HS-27A (cell line): ENCODE measurements at regions not wholly inside any gene's neighbourhood (a gene's known extent, or its start where the extent isn't known, plus 50 kb on each side); places are given as distances from the start of the nearest gene placed in this dataset.

Experiments used
- DNase-seq: peaks from one replicate; pipeline ENCODE4 v3.0.0-alpha.2; 2012; ENCODE audit warnings: low read depth, missing footprints

DNA sequence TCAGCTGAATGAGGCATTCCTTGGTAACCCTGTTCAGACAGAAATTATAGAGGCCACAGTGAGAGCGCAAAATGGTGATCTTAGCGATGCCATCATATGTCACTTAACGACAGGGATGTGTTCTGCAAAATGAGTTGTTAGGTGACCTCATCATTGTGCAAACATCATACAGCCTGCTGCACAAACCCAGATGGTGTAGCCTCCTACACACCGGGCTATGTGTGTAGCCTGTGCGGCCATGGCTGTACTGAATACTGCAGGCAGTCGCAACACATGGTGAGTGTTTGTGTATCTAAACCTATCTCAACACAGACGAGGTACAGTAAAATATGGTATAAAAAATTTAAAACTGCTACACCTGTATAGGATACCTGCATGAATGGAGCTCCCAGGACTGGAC lies 234.1 kb upstream of the PMEPA1 start:
- no peak for DNase-seq

DNA sequence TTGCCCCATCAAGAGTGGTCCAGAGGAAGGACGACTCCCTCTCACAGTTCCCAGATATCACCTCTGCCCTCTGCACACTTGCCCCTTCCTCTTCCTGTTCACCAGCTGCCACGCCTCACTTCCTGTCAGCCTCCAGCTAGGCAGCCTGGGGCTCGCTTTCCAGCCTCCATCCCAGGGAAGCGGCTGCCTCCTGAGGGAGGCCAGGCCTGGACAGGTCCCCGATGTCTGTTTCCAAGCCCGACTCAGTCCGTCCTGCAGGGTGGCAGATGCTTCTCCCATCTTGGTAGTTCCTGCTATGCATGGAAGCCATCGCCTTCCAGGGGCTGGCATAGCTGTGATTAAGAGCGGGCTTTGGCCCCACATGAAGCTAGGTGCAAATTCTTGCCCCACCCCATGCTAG lies 233.5 kb upstream of the PMEPA1 start:
- DNase-seq = no peak

DNA sequence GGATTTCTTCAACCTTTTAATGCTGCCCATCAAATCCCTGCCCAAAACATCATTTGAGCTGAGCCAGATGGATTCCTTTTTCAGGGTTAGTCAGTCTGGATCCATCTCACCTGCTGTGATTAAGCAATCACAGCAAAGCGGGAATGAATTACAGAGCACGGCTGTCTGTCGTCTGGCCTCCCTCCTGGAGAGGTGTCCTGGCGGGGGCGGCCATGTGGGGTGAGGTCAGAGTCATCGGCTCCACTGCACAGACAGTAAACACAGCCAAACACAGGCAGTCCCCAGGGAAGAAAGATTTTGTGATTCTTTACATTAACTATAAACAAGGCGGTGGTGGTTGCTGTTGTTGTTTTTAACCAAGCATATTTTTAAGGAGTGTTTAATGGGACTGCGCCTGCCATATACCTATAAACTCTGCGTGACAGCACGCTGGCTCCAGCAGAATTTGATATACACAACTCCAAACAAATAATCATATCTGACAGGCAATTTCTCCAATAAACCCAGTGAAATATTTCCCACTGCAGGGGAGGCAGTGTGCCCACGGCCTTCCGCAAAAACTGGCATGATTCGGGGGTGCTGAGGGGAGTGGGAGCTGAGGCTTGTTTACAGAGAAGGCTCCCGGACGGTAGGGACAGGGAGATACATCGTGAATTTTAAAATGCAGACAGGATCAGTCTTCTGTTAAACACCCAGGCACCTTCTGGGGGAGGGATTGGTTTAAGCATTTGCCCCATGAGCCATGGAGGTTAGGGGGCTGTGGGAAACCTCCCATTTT lies 232.0 kb upstream of the PMEPA1 start:
- DNase-seq = no peak

DNA sequence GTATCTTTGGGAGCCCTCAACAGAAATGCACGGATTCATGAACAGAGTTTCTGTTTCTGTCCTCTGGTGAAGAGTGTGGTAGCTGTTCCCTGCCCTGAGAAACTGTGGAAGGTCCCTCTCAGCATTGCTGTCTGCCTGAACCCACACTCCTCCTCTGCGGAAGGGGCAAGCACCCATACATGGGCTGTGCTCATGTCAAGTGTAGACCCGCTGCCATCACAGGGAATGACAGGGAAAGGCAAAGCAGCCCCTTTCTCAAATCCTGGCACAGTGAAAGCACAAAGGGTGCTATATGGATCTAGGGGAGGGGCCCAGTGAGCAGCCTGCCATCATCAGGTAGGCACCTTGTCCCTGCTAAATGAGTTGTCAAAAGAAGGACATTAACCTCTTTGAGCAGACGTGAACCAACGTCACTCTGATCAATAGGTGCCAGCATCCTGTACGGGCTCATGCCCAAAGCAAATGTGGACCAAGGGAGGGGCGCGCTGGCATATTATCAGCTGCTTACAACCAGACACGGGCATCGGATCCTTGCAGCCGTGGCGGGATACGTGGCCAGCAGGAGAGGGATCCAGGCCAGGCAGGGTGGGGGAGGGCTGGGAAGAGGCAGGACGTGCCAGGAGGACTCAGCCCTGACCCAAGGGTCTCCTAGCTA lies 231.2 kb upstream of the PMEPA1 start:
- DNase-seq = no peak

DNA sequence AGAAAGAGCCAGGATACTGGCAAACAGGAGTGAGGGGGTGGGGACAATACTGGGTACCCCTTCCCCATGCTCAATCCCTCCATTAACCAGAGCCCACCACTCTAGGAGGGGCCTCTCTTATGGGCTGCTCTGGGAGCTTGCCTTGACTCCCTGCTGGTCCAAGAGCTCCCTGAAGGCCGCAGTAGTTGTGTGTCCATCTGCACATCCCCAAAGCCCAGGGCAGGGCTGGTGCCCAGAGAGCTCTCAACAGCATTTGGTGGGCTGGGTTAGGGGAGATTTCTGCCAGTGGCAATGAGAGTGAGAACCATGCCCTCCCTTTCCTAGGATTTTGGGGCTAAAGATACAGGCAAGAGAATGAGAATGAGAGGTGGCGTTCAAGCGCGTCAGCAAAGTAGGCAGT lies 230.6 kb upstream of the PMEPA1 start:
- DNase-seq = no peak

DNA sequence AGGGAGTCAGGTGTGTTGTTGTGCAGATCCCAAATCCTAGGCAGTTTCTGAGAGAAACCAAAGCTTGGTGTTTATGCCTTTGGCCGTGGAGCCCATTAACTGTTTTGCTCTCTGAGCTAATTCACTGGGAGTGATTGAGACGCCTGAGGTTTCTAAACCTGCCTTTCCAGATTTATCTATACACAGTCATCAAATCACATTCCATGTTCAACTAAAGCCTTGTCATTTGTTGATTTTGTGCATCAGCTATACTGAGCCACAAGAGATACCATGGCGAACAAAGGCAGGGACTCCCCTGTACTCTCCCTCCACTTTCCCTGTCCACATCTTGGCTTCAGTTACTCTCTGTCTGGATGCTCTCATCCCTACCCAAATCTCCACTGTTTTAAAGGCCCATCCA lies 229.7 kb upstream of the PMEPA1 start:
- DNase-seq = no peak

DNA sequence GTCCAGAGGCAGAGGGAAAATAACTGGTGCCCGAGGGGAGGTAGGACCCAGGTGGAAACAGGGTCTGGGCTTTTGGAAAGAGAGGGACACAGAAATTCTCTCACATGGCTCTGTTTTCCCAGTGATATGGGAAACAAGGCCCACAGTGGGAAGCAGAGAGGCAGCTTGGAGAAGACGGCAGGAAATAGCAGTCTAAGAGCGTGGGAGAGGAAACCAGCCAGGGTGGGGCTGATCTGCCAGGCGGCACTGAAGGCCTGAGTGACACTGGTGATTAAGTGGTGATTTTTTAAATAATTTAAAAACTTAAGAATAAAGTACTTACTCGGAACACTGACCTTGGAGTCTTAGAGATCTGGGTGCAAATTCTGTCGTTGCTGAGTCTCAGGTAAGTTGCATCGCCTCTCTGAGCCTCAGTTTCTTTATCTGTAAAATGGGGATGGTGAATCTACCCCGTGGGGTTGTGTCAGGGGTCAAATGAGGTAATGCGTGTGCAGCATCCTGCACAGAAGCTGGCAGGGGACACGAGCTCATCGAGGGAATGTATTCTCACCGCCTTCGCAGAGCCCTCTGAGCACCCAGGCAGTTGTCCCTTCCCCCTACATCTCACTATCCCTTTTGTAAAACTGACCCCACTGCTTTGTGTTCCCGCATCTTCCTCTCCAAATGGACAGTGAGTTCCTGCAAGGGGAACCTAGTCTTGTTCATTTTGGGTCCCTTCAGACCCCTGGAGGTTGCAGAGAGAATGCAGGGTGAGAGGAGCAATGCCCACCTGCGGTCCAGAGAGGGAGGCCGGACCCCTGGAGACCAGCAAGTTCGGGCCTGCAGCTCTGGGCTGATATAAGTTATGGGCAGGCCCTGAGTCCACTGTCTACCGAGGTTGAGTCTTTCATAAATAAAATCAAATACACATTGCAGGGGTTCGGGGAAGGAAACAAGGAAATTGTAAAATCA lies 228.6 kb upstream of the PMEPA1 start:
- no peak for DNase-seq

DNA sequence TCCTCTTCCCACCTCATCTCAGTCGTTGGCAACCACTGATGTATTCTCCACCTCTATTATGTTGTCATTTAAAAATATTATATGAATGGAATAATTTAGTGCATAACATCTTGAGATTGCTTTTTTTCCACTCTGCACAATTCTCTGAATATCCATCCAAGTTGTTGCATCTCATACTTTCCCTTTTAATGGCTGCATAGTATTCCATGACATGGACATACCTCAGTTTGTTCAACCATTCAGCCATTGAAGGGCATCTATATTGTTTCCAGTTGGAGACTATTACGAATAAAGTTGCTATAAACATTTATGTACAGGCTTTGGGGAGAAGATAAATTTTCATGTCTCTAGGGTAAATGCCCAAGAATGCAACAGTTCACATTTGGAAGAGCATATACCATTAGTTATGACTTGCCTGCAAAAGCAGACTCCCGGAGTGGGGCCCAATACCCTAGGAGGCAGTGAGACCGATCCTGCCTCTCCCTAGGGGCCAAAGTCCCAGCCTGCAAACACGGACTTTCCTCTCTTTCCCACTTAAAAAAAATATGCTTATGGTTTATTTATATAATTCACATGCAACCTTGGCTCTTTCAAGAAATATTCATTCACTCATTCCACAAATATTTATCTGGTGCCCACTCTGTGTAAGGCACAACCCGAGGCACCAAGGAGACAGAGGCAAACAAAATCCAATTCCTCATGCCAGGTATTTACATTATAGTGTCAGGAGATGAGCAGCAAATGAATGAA lies 227.0 kb upstream of the PMEPA1 start:
- no peak for DNase-seq

DNA sequence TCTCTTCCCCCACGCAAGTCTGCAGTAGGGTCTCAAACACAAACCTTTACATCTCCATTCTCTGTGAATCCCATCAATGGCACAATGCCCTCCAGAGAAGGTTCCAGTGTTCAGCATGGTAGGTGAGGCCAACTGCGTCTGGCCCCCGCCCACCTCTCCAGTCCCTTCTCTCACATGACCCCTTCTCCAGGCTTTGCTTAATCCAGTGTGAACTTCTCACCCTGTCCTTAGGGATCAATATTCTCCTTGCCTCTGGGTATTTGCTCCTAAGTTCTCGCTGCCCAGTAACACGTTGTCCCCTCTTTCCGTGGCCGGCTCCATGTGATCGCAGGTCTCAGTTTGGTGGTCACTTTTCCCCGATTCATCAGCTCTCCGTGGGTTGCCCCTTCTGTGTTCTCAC lies 225.1 kb upstream of the PMEPA1 start:
- DNase-seq = no peak

DNA sequence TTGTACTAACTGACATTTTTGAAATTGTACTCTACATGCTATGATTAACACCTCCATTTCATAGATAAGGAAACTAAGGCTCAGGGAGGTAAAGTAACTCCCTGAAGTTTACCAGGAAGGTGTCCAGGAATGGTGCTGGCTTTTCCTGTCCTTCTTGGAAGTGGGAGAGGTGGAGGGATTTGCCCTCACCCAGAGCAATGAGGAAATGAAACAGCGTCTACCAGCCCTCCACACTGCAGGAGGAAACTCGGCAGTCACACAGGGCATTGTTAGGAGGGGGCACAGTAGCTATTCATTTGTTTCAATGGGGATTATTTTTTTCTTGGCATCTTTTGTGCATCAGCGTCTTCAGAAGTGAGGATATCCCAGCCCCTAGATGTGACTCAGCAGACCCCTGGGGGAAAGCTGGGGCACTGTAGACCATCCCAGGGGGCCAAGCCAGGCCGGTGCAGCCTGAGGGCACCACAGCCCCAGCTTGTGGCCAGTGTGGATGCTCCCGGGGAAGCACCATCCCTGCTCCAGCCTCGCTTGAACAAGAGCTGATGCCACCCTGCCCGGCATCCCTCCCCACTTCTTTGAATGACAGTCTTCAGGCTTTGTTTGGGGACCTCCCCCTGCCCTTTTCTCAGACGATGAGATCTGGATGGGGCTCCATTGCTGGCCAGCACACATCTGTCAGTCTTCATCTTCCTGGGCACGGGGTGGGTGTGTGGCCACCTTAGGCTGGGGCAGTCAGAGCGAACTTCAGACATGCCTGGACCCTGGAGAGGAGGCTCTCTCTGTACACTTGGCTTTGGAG lies 224.4 kb upstream of the PMEPA1 start:
- no peak for DNase-seq

DNA sequence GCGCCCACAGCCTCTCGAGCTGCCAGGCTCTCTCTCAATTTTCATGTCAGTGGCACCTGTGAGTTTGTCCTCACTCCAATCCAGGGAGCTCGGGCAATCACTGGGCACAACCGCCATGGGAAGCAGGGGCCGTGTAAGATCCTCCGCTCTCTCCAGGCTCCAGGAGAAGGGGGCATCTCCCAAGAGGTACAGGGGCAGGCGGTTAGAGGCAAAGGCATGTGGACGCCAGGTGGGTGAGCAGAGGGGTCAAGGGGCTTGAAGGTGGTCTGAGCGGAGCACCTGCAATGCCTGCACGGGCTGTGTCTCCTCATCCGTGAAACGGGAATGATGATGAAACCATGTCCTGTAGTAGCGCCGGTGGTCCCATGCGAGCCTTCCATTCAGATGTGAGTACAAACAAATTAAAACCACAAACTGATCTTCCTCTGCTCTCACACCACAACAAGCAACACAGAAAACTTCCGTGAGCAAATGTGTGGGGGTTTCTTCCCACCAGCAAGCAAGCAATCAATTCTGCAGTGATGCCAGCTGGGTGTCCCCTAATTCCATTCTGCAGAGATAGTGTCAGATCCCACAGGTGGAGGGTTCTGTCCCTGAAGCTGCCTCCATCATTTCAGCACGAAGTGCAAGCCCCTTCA lies 222.5 kb upstream of the PMEPA1 start:
- no peak for DNase-seq

DNA sequence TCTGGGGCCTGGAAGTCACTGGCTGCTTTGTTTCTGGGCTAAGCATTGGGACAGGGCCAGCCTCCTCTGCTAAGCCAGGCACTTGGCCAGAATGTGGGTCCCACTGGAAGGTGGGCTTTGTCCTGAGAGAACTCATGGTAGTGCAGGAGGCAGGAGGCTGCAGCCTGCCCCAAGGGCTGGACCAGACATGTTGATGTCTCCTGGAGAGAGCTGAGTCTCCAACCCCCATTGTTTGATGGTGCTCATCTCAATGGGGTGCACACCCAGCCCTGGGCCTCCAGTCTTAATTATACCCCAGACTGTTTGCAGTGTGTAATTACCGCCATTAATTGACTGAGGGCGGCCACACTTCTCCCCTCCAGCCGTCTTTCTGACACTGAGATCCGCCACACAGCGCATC lies 220.5 kb upstream of the PMEPA1 start:
- no peak for DNase-seq

DNA sequence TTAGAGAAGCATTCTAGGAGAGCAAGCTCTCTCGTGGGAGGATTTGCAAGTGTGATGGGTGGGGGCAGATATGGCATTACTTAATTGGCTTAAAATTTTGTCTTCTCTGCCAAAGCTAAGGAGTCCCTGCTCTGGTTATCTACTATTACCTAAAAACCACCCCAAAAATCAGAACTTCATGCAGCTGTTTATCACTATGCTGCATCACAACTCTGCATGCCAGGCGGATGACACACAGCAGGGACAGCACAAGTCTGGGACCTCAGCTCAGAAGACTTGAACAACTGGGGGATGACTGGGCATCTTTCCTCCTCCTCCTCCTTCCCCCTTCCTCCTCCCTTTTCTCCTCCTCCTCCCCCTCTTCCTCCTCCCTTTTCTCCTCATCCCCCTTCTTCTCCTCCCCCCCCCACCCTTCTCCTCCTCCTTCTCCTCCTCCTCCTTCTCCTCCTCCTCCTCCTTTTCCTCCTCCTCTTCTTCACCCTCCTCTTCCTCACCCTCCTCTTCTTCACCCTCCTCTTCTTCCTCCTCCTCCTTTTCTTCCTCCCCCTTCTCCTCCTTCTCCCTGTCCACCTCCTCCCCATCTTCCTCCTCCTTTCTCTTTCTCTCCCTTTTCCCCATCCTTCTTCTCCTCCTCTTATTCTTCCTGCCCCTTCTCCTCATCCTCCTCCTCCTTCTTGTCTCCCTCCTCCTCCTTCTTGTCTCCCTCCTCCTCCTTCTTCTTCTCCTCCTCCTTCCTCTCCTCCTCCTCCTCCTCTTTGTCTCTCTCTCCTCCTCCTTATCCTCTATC lies 218.6 kb upstream of the PMEPA1 start:
- DNase-seq = no peak

DNA sequence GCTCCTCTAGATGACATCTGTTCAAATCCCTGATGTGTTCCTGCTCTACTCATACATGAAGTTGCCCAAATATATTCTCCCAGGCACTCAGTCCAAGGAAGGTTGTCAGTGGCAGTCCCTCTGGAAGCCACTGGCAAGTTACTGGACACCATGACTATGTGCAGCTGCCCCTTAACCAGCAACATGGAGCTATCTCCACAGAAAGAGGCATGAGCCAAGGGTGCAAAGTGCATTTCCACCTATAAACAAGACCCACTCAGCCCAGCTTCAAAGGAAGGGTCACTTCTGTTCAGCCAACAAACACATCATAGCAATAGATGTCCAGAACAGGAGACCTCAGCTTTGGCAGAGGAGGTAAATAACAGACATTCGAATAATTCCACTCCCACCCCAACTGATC lies 217.6 kb upstream of the PMEPA1 start:
- DNase-seq = no peak

DNA sequence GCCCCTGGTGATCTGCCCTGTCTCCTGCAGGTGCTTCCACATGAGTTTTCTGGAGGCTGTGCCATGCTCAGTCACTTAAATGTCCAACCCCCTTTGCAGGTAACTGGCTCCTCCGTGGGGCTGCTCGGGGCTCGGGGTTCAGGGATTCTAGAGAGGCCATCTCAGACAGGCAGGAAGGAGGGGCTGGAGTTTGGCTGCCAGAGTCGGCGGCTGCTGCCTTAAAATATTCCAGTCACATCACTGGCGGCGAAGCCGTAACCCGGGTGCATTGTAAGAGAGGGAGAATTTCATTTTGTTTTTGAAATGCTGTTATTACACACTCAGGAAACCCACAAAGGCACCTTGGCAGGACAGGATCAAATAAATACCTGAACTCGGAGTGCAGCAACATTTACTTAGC lies 212.9 kb upstream of the PMEPA1 start:
- no peak for DNase-seq

DNA sequence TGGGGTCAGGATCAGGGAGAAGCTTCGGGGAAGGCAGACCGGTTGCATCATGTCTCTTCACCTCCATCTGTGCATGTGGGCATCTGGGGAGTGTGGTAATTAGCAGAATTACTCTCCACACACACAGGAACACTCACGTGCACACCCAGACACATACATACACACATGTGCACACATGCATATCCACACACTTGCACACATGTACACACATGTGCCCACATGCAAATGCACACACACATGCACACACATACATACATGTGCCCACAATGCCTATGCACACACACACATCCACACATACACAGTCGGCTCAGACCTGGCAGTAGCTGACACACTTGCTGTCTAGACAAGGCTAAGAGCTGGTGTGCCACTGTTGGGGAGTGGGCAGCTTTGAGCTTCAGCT lies 212.3 kb upstream of the PMEPA1 start:
- DNase-seq = no peak

DNA sequence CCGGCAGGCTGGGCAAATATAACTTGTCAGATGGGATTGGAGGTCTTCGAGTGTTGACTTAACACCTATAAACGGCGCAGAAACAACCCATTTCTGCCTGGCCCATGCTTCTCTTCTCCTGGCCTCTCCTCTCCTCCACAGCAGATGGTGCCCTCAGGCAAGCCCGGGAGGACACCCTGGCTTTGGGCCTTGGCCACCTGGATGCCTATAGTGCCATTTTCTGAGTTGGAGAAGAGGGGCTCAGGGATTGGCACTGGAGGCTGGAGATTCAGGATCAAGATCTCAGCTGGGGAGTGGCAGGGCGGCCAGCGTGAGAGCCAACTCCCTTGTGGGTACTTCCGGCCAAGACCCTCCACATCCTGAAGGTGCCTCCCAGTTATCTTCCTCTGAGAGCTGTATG lies 211.9 kb upstream of the PMEPA1 start:
- no peak for DNase-seq

DNA sequence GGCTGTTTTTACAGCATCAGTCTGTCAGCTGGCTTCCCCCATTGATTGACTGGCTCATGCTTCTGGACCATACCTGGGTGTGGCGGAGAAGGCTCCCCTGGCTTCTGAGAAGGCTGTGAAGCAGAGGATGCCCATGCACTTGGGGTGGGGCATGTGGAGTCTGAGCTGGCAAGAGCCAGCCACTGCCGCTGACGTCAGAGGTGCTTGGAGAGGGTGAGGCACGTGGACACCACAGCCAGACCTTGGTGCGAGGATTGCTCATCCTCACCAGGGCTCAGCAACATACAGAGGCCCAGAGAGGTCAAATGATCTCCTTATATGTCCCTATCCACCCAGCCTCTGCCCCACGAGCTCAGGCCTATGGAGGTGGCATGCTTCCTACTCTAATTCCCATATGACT lies 211.2 kb upstream of the PMEPA1 start:
- no peak for DNase-seq

DNA sequence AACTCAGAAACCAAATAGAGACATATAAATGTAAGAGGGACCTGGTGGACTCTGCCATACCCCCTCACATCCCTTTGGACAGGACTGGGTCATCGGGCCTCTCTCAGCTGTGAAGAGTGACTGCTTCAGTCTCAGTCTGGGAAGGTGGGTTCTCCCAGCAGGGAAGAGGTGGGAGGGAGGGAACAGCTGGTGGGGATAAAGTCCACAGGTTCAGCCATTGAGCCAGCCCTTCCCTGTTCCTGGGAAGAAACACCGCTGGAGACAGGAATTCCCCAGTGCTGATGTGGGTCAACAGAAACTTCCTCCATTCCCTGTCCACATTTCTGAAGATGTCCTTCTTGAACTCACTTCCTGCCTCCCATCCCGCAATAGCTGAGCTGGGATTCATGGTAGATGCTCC lies 209.2 kb upstream of the PMEPA1 start:
- DNase-seq = no peak

DNA sequence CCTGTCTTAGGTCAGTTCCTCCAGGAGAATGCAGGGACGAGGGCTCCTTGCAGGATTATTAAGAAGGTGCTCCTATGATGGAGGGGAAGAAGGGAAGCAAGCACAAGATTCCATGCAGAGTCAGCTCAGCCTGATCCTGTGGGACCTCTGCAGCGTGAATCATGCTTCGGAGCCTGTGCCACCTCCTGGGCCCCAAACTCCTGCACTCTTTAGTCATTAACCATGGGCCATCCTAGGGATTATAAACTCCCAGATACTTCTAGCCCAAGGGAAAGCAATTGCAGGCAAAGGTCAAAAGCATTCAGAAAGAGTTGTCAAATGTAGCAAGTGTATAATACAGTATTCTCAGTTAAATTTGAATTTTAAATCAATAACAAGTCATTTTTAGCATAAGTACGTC lies 208.7 kb upstream of the PMEPA1 start:
- DNase-seq = no peak
